Subcutaneous abdominal adipose tissue (tissue), 5 donors: ENCODE measurements at regions not wholly inside any gene's neighbourhood (a gene's known extent, or its start where the extent isn't known, plus 50 kb on each side); places are given as distances from the start of the nearest gene placed in this dataset.
"Not testable (repeated sequence)": the region's sequence is repeated elsewhere in the genome, so short reads cannot be mapped to it uniquely, and the experiment has no call there.

ENCODE experiments used
- H3K27ac ChIP-seq: one replicate; pipeline ENCODE4 v1.7.0; 2013; ENCODE audit warnings: low read depth, mild to moderate bottlenecking, inconsistent platforms, low read length, moderate library complexity
- H3K27me3 ChIP-seq, 5 donors: one replicate each; pipeline ENCODE4 v1.7.0; 2013; ENCODE audit warnings: low read length in 5 of 5, inconsistent platforms in 1 of 5; ENCODE audit not compliant: control insufficient read depth in 5 of 5, insufficient read depth in 4 of 5
- H3K36me3 ChIP-seq, 5 donors: one replicate each; pipeline ENCODE4 v1.7.0; 2013; ENCODE audit warnings: low read length in 5 of 5; ENCODE audit not compliant: control insufficient read depth in 5 of 5, insufficient read depth in 5 of 5
- H3K4me1 ChIP-seq, 5 donors: one replicate each; pipeline ENCODE4 v1.7.0; 2013; ENCODE audit warnings: low read length in 5 of 5, mild to moderate bottlenecking in 3 of 5, moderate library complexity in 1 of 5; ENCODE audit not compliant: control insufficient read depth in 5 of 5, insufficient read depth in 5 of 5
- H3K4me3 ChIP-seq, 5 donors: one replicate each; pipeline ENCODE4 v1.7.0; 2013; ENCODE audit warnings: low read length in 5 of 5, low read depth in 1 of 5
- H3K9ac ChIP-seq, 5 donors: one replicate each; pipeline ENCODE4 v1.7.0; 2013; ENCODE audit warnings: low read length in 5 of 5, mild to moderate bottlenecking in 4 of 5, moderate library complexity in 3 of 5
- H3K9me3 ChIP-seq, 5 donors: one replicate each; pipeline ENCODE4 v1.7.0; 2013; ENCODE audit warnings: low read length in 5 of 5; ENCODE audit not compliant: control insufficient read depth in 5 of 5
- donor health status: healthy.
- donor health status: healthy.
- donor health status: healthy.
- donor health status: healthy.
- donor health status: healthy.

DNA sequence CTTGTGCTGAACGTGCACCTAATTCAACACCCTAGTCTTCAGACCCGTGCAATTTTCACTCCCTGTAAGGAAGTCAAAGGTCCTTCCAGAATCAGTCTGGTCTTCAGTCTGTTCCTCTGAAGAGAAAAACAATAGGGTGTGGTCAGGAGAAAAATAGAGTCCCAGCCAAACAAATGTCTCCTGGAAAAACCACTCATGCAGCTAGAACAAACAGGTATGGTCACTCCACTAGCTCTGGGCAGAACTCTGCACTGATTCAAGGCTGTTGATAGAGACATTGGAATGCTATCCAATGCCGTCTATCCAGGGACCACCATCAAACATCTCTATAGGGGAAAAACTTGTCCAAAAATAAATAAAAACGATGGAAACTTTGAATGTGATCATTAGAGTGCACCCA, 81.8 kb upstream of the MAP3K1 start:
- Histone ChIP-seq H3K27ac (no peak overlapping the region), H3K9ac (no peak overlapping the region), H3K4me3 (no peak overlapping the region), H3K27me3 (no peaks in the 10 kb centered on the region), H3K4me1 (peaks cover 0 to 38% (median 18%) of the 10 kb centered on the region in 5 donors), H3K9me3 (no peaks in the 10 kb centered on the region), H3K36me3 (no peaks in the 10 kb centered on the region)

DNA sequence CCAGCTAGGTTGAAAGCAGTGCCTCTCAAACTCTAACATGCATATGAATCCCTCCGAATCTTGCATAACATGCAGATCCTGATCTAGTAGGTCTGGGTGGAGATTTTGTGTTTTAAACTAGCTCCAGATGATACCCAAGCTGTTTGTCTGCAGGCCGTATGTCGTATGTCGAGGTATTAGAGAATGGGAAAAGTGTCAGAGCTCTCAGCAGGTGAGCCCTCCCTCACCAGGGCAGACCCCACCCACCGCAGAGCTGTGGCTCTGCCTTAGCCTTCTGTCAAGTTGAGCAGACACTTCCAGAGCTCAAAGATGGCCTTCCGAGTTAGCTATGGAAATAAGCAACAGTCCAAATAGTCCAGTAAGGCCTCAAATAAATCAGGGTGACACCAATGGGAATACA, 83.2 kb upstream of the MAP3K1 start:
- no peaks in the 10 kb centered on the region for H3K9me3 ChIP-seq
- no peaks in the 10 kb centered on the region for H3K36me3 ChIP-seq
- no peak overlapping the region for H3K4me3 ChIP-seq
- H3K9ac ChIP-seq, result no peak overlapping the region
- no peak overlapping the region for H3K27ac ChIP-seq
- H3K27me3 ChIP-seq, result no peaks in the 10 kb centered on the region
- peaks cover 0 to 38% (median 18%) of the 10 kb centered on the region in 5 donors for H3K4me1 ChIP-seq

DNA sequence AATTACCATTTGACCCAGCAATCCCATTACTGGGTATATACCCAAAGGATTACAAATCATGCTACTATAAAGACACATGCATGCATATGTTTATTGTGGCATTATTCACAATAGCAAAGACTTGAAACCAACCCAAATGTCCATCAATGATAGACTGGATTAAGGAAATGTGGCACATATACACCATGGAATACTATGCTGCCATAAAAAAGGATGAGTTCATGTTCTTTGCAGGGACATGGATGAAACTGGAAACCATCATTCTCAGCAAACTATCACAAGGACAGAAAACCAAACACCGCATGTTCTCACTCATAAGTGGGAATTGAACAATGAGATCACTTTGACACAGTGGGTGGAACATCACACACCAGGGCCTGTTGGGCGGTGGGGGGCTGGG, 83.9 kb upstream of the MAP3K1 start:
- not testable (repeated sequence) for H3K36me3 ChIP-seq, H3K9me3 ChIP-seq, H3K27me3 ChIP-seq, H3K9ac ChIP-seq, H3K4me3 ChIP-seq, H3K27ac ChIP-seq
- peaks cover 0 to 32% (median 18%) of the 10 kb centered on the region in 5 donors for H3K4me1 ChIP-seq

DNA sequence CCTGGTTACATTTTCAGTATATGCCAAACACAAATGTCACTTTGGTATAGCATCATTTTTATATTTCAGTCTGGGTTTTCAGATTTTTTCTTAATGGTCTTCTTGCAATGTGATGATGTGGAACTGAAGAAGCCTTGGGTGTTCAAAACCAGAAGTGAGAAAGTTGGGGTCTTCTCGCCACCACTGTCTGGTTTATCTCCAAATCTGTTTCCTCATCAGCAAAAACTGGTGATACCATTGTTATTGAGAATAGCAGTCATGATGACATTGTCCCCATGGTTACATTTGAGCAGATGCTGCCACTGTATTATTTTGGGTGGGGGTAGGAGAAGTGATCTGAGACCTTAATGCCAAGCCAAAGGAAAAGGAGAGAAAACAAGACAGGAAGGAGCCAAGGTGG, 85.9 kb upstream of the MAP3K1 start:
- H3K27me3 ChIP-seq, result no peaks in the 10 kb centered on the region
- peaks cover 0 to 15% (median 13%) of the 10 kb centered on the region in 5 donors for H3K4me1 ChIP-seq
- H3K9me3 ChIP-seq, result no peaks in the 10 kb centered on the region
- no peak overlapping the region for H3K9ac ChIP-seq
- no peaks in the 10 kb centered on the region for H3K36me3 ChIP-seq
- no peak overlapping the region for H3K27ac ChIP-seq
- no peak overlapping the region for H3K4me3 ChIP-seq

DNA sequence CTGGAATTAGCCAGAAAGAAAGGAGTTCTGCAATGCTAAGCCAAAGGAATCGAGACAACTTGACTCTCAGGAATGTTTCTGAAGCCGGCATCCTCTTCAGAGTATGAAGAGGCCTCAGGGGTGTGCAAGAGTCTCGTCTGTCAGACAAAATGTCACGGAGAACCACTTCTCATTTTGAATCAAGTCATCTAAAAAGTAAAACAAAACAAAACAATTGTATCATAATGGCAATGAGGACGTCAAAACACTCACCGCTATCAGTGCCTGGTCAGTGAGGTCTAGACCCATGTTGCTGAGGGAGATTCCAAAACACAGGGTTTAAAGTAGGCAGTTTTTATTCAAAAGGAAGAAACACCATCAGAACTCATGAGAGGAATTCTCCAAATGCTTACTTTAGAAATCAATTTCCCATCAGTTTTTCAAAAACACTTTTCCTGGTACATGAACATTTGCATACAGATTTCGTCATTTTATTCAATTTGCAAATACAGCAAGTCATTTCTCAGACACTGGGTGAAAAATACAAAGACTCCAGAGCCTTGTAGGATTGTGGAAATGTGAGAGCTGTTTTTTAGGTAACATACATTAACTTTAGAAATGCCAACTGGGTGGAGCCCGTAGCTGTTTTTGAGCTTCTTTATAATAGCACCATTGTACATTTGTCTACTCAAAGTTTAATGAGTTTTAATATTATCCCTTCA, 89.5 kb upstream of the MAP3K1 start:
- no peaks in the 10 kb centered on the region for H3K4me1 ChIP-seq
- no peak overlapping the region for H3K27ac ChIP-seq
- H3K9ac ChIP-seq, result no peak overlapping the region
- H3K36me3 ChIP-seq, result no peaks in the 10 kb centered on the region
- H3K27me3 ChIP-seq, result no peaks in the 10 kb centered on the region
- H3K9me3 ChIP-seq, result no peaks in the 10 kb centered on the region
- no peak overlapping the region for H3K4me3 ChIP-seq

DNA sequence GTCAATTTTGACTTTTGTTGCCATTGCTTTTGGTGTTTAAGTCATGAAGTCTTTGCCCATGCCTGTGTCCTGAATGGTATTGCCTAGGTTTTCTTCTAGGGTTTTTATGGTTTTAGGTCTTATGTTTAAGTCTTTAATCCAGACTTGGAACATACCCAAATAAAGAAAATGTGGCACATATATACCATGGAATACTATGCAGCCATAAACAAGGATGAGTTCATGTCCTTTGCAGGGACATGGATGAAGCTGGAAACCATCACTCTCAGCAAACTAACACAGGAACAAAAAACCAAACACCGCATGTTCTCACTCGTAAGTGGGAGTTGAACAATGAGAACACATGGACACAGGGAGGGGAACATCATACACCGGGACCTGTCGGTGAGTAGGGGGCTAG, 90.5 kb upstream of the MAP3K1 start:
- H3K9me3 ChIP-seq, H3K4me3 ChIP-seq, H3K27ac ChIP-seq, H3K9ac ChIP-seq, H3K4me1 ChIP-seq, H3K36me3 ChIP-seq, H3K27me3 ChIP-seq: not testable (repeated sequence)

DNA sequence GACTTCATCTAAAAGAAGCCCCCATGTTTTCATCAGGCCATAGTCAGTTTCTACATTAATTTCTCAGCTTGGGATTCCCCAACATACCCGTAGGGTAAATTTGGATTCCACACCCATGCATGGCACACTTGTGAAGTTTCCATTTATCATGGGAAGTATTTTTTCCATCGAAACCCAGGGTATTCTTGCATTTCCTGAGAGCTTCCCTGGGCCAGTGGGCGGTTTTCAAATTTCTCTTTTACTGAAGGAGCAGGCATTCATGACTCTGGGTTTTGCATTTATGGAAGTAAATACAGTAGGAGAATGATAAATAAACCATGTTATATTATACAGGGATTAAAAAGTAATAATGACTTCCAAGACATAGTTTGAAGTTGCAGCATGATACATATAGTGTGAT, 93.0 kb upstream of the MAP3K1 start:
- no peaks in the 10 kb centered on the region for H3K27me3 ChIP-seq
- H3K27ac ChIP-seq, result no peak overlapping the region
- no peaks in the 10 kb centered on the region for H3K9me3 ChIP-seq
- no peak overlapping the region for H3K4me3 ChIP-seq
- no peaks in the 10 kb centered on the region for H3K4me1 ChIP-seq
- H3K36me3 ChIP-seq, result no peaks in the 10 kb centered on the region
- no peak overlapping the region for H3K9ac ChIP-seq

DNA sequence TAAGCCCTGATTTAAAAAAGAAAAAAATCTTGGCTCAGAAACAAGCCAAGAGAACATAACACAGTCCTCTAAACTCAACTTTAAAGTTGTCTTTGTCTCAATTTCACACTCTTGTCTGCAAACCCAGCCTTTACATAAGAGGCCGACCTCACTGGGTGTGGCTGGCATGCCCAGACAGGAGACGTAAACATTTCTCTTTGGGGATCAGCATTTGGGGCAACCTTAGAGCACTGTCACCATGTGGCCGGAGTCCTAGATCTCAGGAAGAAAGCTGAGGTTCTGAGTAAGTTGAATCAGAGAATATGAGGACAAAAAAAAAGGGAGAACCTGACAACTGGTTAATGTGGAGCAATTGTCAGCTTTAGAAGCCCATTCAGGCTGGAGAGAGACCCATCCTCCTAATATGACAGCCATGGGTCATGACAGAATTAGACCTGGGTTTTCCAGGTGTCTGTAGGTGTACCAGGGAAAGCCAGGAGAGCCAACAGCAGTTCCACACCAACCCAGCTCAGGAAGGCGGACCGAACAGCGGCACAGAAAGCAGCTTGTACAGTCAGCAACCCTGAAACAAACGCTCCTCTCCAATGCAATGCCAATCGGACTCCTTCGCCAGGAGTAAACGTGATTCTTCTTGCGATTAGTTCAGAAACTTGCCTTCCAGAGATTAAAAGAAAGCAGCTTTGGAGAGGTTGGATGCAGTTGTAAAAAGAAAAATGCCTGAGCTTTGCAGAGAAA, 97.9 kb upstream of the MAP3K1 start:
- no peaks in the 10 kb centered on the region for H3K4me1 ChIP-seq
- no peaks in the 10 kb centered on the region for H3K36me3 ChIP-seq
- no peak overlapping the region for H3K27ac ChIP-seq
- no peaks in the 10 kb centered on the region for H3K9me3 ChIP-seq
- no peak overlapping the region for H3K9ac ChIP-seq
- no peaks in the 10 kb centered on the region for H3K27me3 ChIP-seq
- H3K4me3 ChIP-seq, result no peak overlapping the region

DNA sequence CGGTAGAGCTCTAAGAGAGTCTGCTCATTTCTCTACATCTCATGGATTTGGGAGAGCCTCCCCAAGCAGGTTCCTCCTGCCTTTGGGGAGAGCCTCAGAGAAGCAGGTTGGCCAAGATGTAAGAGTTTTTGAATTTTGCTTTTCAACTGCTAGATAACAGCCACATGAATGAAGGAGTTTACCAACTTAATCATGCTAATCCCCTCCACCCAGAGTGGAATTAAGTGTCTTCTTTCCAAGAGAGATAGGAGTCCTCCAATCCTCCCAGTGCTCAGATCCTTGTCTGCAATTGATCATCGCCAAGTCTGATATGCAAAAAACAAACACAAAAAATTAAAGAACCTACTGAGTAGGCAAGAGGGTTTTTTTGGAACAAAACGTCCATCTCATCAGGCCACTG, 99.4 kb upstream of the MAP3K1 start:
- no peaks in the 10 kb centered on the region for H3K36me3 ChIP-seq
- H3K9ac ChIP-seq, result no peak overlapping the region
- no peak overlapping the region for H3K27ac ChIP-seq
- H3K9me3 ChIP-seq, result no peaks in the 10 kb centered on the region
- no peaks in the 10 kb centered on the region for H3K4me1 ChIP-seq
- H3K4me3 ChIP-seq, result no peak overlapping the region
- H3K27me3 ChIP-seq, result no peaks in the 10 kb centered on the region

DNA sequence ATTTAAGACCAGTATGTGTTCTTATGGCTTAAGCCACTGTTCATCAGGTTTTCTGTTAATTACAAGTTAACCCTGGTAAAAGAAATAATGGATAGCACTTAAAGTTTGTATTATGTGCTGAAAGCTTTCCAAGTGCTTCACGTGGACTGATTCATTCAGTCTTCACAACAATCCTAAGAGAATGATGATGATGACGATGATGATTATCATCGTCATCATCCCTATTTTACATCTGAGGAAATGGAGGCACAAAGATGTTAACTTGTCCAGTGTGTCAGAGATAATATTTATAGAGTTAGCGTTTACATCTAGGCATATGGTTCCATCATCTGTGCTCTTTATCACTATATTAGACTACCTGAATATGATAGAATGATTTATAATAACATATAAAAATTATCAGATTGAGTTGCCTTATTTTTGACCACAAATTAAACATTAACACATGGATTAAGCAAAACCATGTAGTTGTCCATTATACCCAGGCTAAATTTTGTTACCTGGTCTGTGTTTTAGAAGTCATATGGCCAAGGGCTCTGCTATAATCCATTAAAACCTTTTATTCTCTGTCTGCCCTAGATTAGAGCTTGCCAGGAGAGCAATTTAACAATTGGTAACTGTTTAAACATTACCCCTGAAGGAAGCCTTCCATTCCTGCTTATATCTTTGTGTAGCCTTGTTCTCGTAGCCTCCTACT, 102.3 kb upstream of the MAP3K1 start:
- no peak overlapping the region for H3K27ac ChIP-seq
- H3K9ac ChIP-seq, result no peak overlapping the region
- H3K36me3 ChIP-seq, result no peaks in the 10 kb centered on the region
- H3K9me3 ChIP-seq, result peaks cover 0 to 4% (median 0%) of the 10 kb centered on the region in 5 donors
- H3K4me3 ChIP-seq, result no peak overlapping the region
- H3K27me3 ChIP-seq, result no peaks in the 10 kb centered on the region
- no peaks in the 10 kb centered on the region for H3K4me1 ChIP-seq
